Chondrocyte (in vitro differentiated cells): ENCODE measurements at regions not wholly inside any gene's neighbourhood (a gene's known extent, or its start where the extent isn't known, plus 50 kb on each side); places are given as distances from the start of the nearest gene placed in this dataset.
"Not testable (repeated sequence)": the region's sequence is repeated elsewhere in the genome, so short reads cannot be mapped to it uniquely, and the experiment has no call there.

Experiments
- DNase-seq: peaks from one replicate; pipeline ENCODE4 v3.0.0; 2021; ENCODE audit warnings: mixed read lengths, low spot score
- H3K27ac Mint-ChIP-seq: one replicate; pipeline ENCODE4 v1.8.0; 2021; ENCODE audit warnings: mild to moderate bottlenecking, moderate library complexity, mixed read lengths; ENCODE audit not compliant: unreplicated experiment
- H3K27me3 Mint-ChIP-seq: 2 replicates; pipeline ENCODE4 v1.8.0; 2021; ENCODE audit warnings: low read depth, mixed read lengths
- H3K36me3 Mint-ChIP-seq: 2 replicates; pipeline ENCODE4 v1.8.0; 2021; ENCODE audit warnings: low read depth, mixed read lengths
- H3K4me1 Mint-ChIP-seq: 2 replicates; pipeline ENCODE4 v1.8.0; 2021; ENCODE audit warnings: low read depth, mild to moderate bottlenecking, mixed read lengths
- H3K4me3 Mint-ChIP-seq: one replicate; pipeline ENCODE4 v1.8.0; 2021; ENCODE audit warnings: mild to moderate bottlenecking, moderate library complexity, mixed read lengths; ENCODE audit not compliant: unreplicated experiment
- H3K9me3 Mint-ChIP-seq: 2 replicates; pipeline ENCODE4 v1.8.0; 2021; ENCODE audit warnings: low read depth, mixed read lengths
- CTCF ChIP-seq: fragments of 200-600 bp; sonication (generic); IDR thresholded peaks from 2 replicates; pipeline ENCODE4 v1.5.0; 2021; ENCODE audit warnings: antibody characterized with exemption, mild to moderate bottlenecking, moderate library complexity

- DNase-seq: no peak
- no peak for TF ChIP-seq CTCF
- H3K9me3 Mint-ChIP-seq: peaks cover 17% of the 10 kb centered on the region
- no peaks in the 10 kb centered on the region for H3K4me1 Mint-ChIP-seq
- no peak overlapping the region for H3K4me3 Mint-ChIP-seq
- H3K36me3 Mint-ChIP-seq: no peaks in the 10 kb centered on the region
- no peak overlapping the region for H3K27ac Mint-ChIP-seq
- no peaks in the 10 kb centered on the region for H3K27me3 Mint-ChIP-seq
These were observed 1030.3 kb downstream of the TDRD15 start for GRCh38 chr2:22153931-22154613.

GRCh38 chr2:22156661-22157060 lies 1032.9 kb downstream of the TDRD15 start:
- H3K27me3 Mint-ChIP-seq, H3K4me3 Mint-ChIP-seq, H3K4me1 Mint-ChIP-seq, H3K27ac Mint-ChIP-seq, H3K36me3 Mint-ChIP-seq, DNase-seq: not testable (repeated sequence)
- H3K9me3 Mint-ChIP-seq: peaks cover 16% of the 10 kb centered on the region

GRCh38 chr2:22167256-22167655 lies 1043.5 kb downstream of the TDRD15 start:
- H3K9me3 Mint-ChIP-seq: peaks cover 35% of the 10 kb centered on the region
- DNase-seq: no peak
- H3K27ac Mint-ChIP-seq: no peak overlapping the region

GRCh38 chr2:22175003-22175402 lies 1051.2 kb downstream of the TDRD15 start:
- Mint-ChIP-seq H3K27me3 (peaks cover 1% of the 10 kb centered on the region), H3K4me1 (no peaks in the 10 kb centered on the region), H3K27ac (no peak overlapping the region), H3K4me3 (no peak overlapping the region), H3K36me3 (no peaks in the 10 kb centered on the region), H3K9me3 (peaks cover 25% of the 10 kb centered on the region)
- no peak for DNase-seq
- no peak for TF ChIP-seq CTCF

More at GRCh38 chr2:22167256-22167655, 1043.5 kb downstream of the TDRD15 start:
- no peaks in the 10 kb centered on the region for H3K36me3 Mint-ChIP-seq
- no peaks in the 10 kb centered on the region for H3K27me3 Mint-ChIP-seq
- no peak overlapping the region for H3K4me3 Mint-ChIP-seq
- no peaks in the 10 kb centered on the region for H3K4me1 Mint-ChIP-seq
- no peak for TF ChIP-seq CTCF

- TF ChIP-seq CTCF: no peak
- Mint-ChIP-seq H3K4me3 (no peak overlapping the region), H3K27me3 (peaks cover 2% of the 10 kb centered on the region), H3K27ac (no peak overlapping the region), H3K9me3 (peaks cover 4% of the 10 kb centered on the region), H3K4me1 (peaks cover 3% of the 10 kb centered on the region), H3K36me3 (no peaks in the 10 kb centered on the region)
- no peak for DNase-seq
These were observed 1061.5 kb downstream of the TDRD15 start for GRCh38 chr2:22185251-22185650.

GRCh38 chr2:22186261-22186828 lies 1062.6 kb downstream of the TDRD15 start:
- H3K27ac Mint-ChIP-seq, H3K27me3 Mint-ChIP-seq, H3K9me3 Mint-ChIP-seq, H3K4me1 Mint-ChIP-seq, H3K36me3 Mint-ChIP-seq, H3K4me3 Mint-ChIP-seq: not testable (repeated sequence)
- DNase-seq: peak; percentile 76
